ENCODE measurements at regions not wholly inside any gene's neighbourhood (a gene's known extent, or its start where the extent isn't known, plus 50 kb on each side); places are given as distances from the start of the nearest gene placed in this dataset.

GRCh38 chr11:97247601-97248000, 857.8 kb downstream of the JRKL start:
- no peaks in the 10 kb centered on the region for H3K36me3 ChIP-seq (replicated peaks in 1 of 2; ENCODE audit: control insufficient read depth in 1 of 2, insufficient read depth in 2 of 2, low read length in 1 of 2)
- H3K27me3 ChIP-seq (ENCODE audit: insufficient read depth): no peaks in the 10 kb centered on the region
- WGBS (ENCODE audit: low lambda C conversion rate): 20% methylated on average over 2 of the region's 3 CpGs
- H3K4me2 ChIP-seq: no peak overlapping the region
- no peak overlapping the region for H3K27ac ChIP-seq (ENCODE audit: low read depth in 2 of 2, low read length in 1 of 2)
- no peak overlapping the region for H3K9ac ChIP-seq
- H3K79me2 ChIP-seq (ENCODE audit: insufficient read depth): no peaks in the 10 kb centered on the region
- no peak overlapping the region for H3K4me3 ChIP-seq (ENCODE audit: low read depth in 2 of 2, low read length in 1 of 2)
- H3K4me1 ChIP-seq (ENCODE audit: control insufficient read depth in 1 of 2, insufficient read depth in 2 of 2, low read depth in 1 of 2, low read length in 1 of 2): no peaks in the 10 kb centered on the region
- ChIA-PET CTCF (no interaction called here), POLR2A (no interaction called here)
- no peak for DNase-seq
- H3K9me2 ChIP-seq: no peaks in the 10 kb centered on the region
- no peaks in the 10 kb centered on the region for H3F3A ChIP-seq (replicated peaks; ENCODE audit: insufficient read depth)
- no peaks in the 10 kb centered on the region for H3K9me3 ChIP-seq
- no peaks in the 10 kb centered on the region for H4K20me1 ChIP-seq (ENCODE audit: insufficient read depth)
- H2AFZ ChIP-seq (ENCODE audit: low read depth): no peak overlapping the region
- TF ChIP-seq GABPA (IDR thresholded peaks at IDR 0.05; ENCODE audit: low read depth): no peak
- TF ChIP-seq EZH2phosphoT487 (IDR thresholded peaks at IDR 0.05; ENCODE audit: borderline replicate concordance, low read depth): no peak
- no peak for TF ChIP-seq EP300 (IDR thresholded peaks at IDR 0.05; ENCODE audit: borderline replicate concordance in 1 of 2, low read depth in 1 of 2, low read length in 1 of 2)
- no peak for TF ChIP-seq TAF1 (IDR thresholded peaks at IDR 0.05; ENCODE audit: borderline replicate concordance, low read depth, low read length)
- no peak for TF ChIP-seq TEAD4 (IDR thresholded peaks at IDR 0.05; ENCODE audit: borderline replicate concordance, insufficient read depth)
- TF ChIP-seq CHD2 (IDR thresholded peaks at IDR 0.05; ENCODE audit: low read length, partially characterized antibody): no peak
- TF ChIP-seq USF2 (IDR thresholded peaks at IDR 0.05; ENCODE audit: borderline replicate concordance, low read depth, low read length): no peak
- TF ChIP-seq ZBTB33 (IDR thresholded peaks at IDR 0.05; ENCODE audit: borderline replicate concordance, low read depth): no peak
- no peak for TF ChIP-seq GATA2 (CRISPR knock-in tag; IDR thresholded peaks at IDR 0.05)
- no peak for TF ChIP-seq ELF1 (IDR thresholded peaks at IDR 0.05)
- no peak for TF ChIP-seq JUND (IDR thresholded peaks at IDR 0.05)
- TF ChIP-seq YY1 (IDR thresholded peaks at IDR 0.05; ENCODE audit: low read depth): no peak
- TF ChIP-seq RXRA (IDR thresholded peaks at IDR 0.05; ENCODE audit: borderline replicate concordance, low read depth): no peak
- TF ChIP-seq MEF2A (IDR thresholded peaks at IDR 0.05; ENCODE audit: borderline replicate concordance, low read depth): no peak
- TF ChIP-seq FOXM1 (IDR thresholded peaks at IDR 0.05; ENCODE audit: low read depth): no peak
- no peak for TF ChIP-seq MXI1 (IDR thresholded peaks at IDR 0.05; ENCODE audit: low read depth, low read length)

GRCh38 chr11:97254790-97255189, 865.0 kb downstream of the JRKL start:
- no peak for DNase-seq
- Histone ChIP-seq H3F3A (replicated peaks; ENCODE audit: insufficient read depth) (no peaks in the 10 kb centered on the region), H3K79me2 (ENCODE audit: insufficient read depth) (no peaks in the 10 kb centered on the region), H3K9me3 (no peaks in the 10 kb centered on the region), H3K36me3 (replicated peaks in 1 of 2; ENCODE audit: control insufficient read depth in 1 of 2, insufficient read depth in 2 of 2, low read length in 1 of 2) (no peaks in the 10 kb centered on the region), H3K9me2 (no peaks in the 10 kb centered on the region), H3K4me2 (no peak overlapping the region), H3K27me3 (ENCODE audit: insufficient read depth) (no peaks in the 10 kb centered on the region), H3K9ac (no peak overlapping the region), H3K4me1 (ENCODE audit: control insufficient read depth in 1 of 2, insufficient read depth in 2 of 2, low read depth in 1 of 2, low read length in 1 of 2) (no peaks in the 10 kb centered on the region), H3K4me3 (ENCODE audit: low read depth in 2 of 2, low read length in 1 of 2) (no peak overlapping the region), H4K20me1 (ENCODE audit: insufficient read depth) (no peaks in the 10 kb centered on the region), H3K27ac (ENCODE audit: low read depth in 2 of 2, low read length in 1 of 2) (no peak overlapping the region), H2AFZ (ENCODE audit: low read depth) (no peak overlapping the region)
- WGBS (ENCODE audit: low lambda C conversion rate): 3% methylated on average over 1 of the region's 1 CpG
- ChIA-PET CTCF (no interaction called here), POLR2A (no interaction called here)
- no peak for TF ChIP-seq TCF12 (IDR thresholded peaks at IDR 0.05)

Data from SK-N-SH (cell line).